CD14-positive monocyte (primary cell): ENCODE measurements at regions not wholly inside any gene's neighbourhood (a gene's known extent, or its start where the extent isn't known, plus 50 kb on each side); places are given as distances from the start of the nearest gene placed in this dataset.

Source experiments
- DNase-seq, 3 donors: peaks; one replicate each; pipeline ENCODE4 v3.0.0-alpha.2; 2011 to 2022
- H2AFZ ChIP-seq: 2 replicates; pipeline ENCODE4 v1.6.0; 2012; ENCODE audit warnings: mild to moderate bottlenecking, low read depth, low read length, inconsistent platforms; ENCODE audit not compliant: insufficient read depth, poor library complexity, severe bottlenecking
- H3K27ac ChIP-seq, 2 donors: 1 replicate in 1 of 2; 2 replicates in 1 of 2; pipeline ENCODE4 v1.5.1; 2012 to 2013; ENCODE audit warnings: low read length in 2 of 2, control low read depth in 1 of 2, inconsistent platforms in 1 of 2, low read depth in 1 of 2, mild to moderate bottlenecking in 1 of 2
- H3K27me3 ChIP-seq, 2 donors: one replicate each; pipeline versions ENCODE4 v1.6.0 to v1.6.1; 2011 to 2013; ENCODE audit warnings: low read length in 2 of 2; ENCODE audit not compliant: control insufficient read depth in 2 of 2, insufficient read depth in 2 of 2
- H3K36me3 ChIP-seq, 2 donors: replicated peaks in 1 of 2; 1 replicate in 1 of 2; 2 replicates in 1 of 2; pipeline versions ENCODE4 v1.5.1 to v1.6.1; 2012 to 2013; ENCODE audit warnings: low read length in 2 of 2, control low read depth in 1 of 2, inconsistent platforms in 1 of 2, mild to moderate bottlenecking in 1 of 2; ENCODE audit not compliant: insufficient read depth in 2 of 2, control insufficient read depth in 1 of 2
- H3K4me1 ChIP-seq, 2 donors: 1 replicate in 1 of 2; 2 replicates in 1 of 2; pipeline versions ENCODE4 v1.5.1 to v1.6.1; 2012 to 2013; ENCODE audit warnings: low read length in 2 of 2, control low read depth in 1 of 2, inconsistent platforms in 1 of 2, mild to moderate bottlenecking in 1 of 2, moderate library complexity in 1 of 2; ENCODE audit not compliant: insufficient read depth in 2 of 2, control insufficient read depth in 1 of 2
- H3K4me2 ChIP-seq: replicated peaks from 2 replicates; pipeline ENCODE3; 2012; ENCODE audit warnings: low read length, moderate library complexity, mild to moderate bottlenecking; ENCODE audit not compliant: poor library complexity, severe bottlenecking; ENCODE audit errors: extremely low read depth
- H3K4me3 ChIP-seq, 3 experiments: fragments of 200-600 bp in 1 of 3; sonication (generic) in 1 of 3; replicated peaks in 1 of 3; 1 replicate in 2 of 3; 2 replicates in 1 of 3; pipeline ENCODE4 v1.5.1; 2011 to 2013; ENCODE audit warnings: low read length in 3 of 3, mild to moderate bottlenecking in 3 of 3, control low read depth in 2 of 3, low read depth in 2 of 3, inconsistent platforms in 1 of 3, moderate library complexity in 1 of 3
- H3K79me2 ChIP-seq: 2 replicates; pipeline ENCODE4 v1.6.0; 2012; ENCODE audit warnings: mild to moderate bottlenecking, control low read depth, inconsistent platforms, low read length, moderate library complexity; ENCODE audit not compliant: insufficient read depth
- H3K9ac ChIP-seq: 2 replicates; pipeline ENCODE4 v1.6.0; 2017; ENCODE audit warnings: low read length, mild to moderate bottlenecking; ENCODE audit not compliant: insufficient read depth, poor library complexity, severe bottlenecking
- H3K9me3 ChIP-seq, 2 donors: replicated peaks in 1 of 2; 1 replicate in 1 of 2; 2 replicates in 1 of 2; pipeline versions ENCODE4 v1.5.1 to v1.6.1; 2012 to 2013; ENCODE audit warnings: low read length in 2 of 2, control low read depth in 1 of 2; ENCODE audit not compliant: control insufficient read depth in 1 of 2, insufficient read depth in 1 of 2
- H4K20me1 ChIP-seq: 2 replicates; pipeline ENCODE4 v1.6.0; 2012; ENCODE audit warnings: mild to moderate bottlenecking, low read length, control low read depth, moderate library complexity; ENCODE audit not compliant: insufficient read depth
- H3K27ac Mint-ChIP-seq, 7 donors: one replicate each; pipeline ENCODE4 v1.8.0; 2020; ENCODE audit warnings: mild to moderate bottlenecking in 7 of 7, mixed read lengths in 7 of 7, moderate library complexity in 6 of 7, inconsistent platforms in 2 of 7
- H3K27me3 Mint-ChIP-seq, 3 donors: one replicate each; pipeline ENCODE4 v1.8.0; 2021 to 2022; ENCODE audit warnings: low read depth in 3 of 3, mild to moderate bottlenecking in 3 of 3, mixed read lengths in 3 of 3, moderate library complexity in 3 of 3, inconsistent platforms in 1 of 3
- H3K36me3 Mint-ChIP-seq, 2 donors: one replicate each; pipeline ENCODE4 v1.8.0; 2020; ENCODE audit warnings: mixed read lengths in 2 of 2, inconsistent platforms in 1 of 2, mild to moderate bottlenecking in 1 of 2
- H3K4me1 Mint-ChIP-seq: one replicate; pipeline ENCODE4 v1.8.0; 2020; ENCODE audit warnings: mild to moderate bottlenecking, mixed read lengths
- H3K4me3 Mint-ChIP-seq, 2 donors: one replicate each; pipeline ENCODE4 v1.8.0; 2020; ENCODE audit warnings: mild to moderate bottlenecking in 2 of 2, mixed read lengths in 2 of 2, moderate library complexity in 1 of 2
- H3K9me3 Mint-ChIP-seq, 7 donors: one replicate each; pipeline ENCODE4 v1.8.0; 2020 to 2022; ENCODE audit warnings: mixed read lengths in 7 of 7, mild to moderate bottlenecking in 6 of 7, moderate library complexity in 6 of 7, inconsistent platforms in 2 of 7
- CTCF ChIP-seq: fragments of 200-600 bp; IDR thresholded peaks from one replicate; pipeline ENCODE4 v1.8.0; 2022; ENCODE audit warnings: antibody characterized with exemption, mild to moderate bottlenecking
- WGBS: methylation state at CpG from one replicate; pipeline ENCODE4 v1.1.5; 2013; ENCODE audit warnings: missing lambda C conversion rate; ENCODE audit not compliant: insufficient coverage; 5-methylcytosine and 5-hydroxymethylcytosine counted together
- intact Hi-C, 2 donors: fragments of 100-400 bp; cut with micrococcal nuclease; formaldehyde crosslinking; loops; one replicate each; pipeline versions ENCODE4 v1.15.0 to v1.15.1; 2023

- Histone ChIP-seq H3K4me2 (no peak overlapping the region), H3K27ac (no peak overlapping the region), H3K9ac (no peak overlapping the region), H3K4me1 (no peaks in the 10 kb centered on the region), H3K4me3 (no peak overlapping the region), H2AFZ (no peak overlapping the region), H3K36me3 (no peaks in the 10 kb centered on the region), H3K79me2 (no peaks in the 10 kb centered on the region), H3K9me3 (peaks cover 9 to 10% of the 10 kb centered on the region in 2 donors), H3K27me3 (no peaks in the 10 kb centered on the region), H4K20me1 (no peaks in the 10 kb centered on the region)
- H3K27me3 Mint-ChIP-seq: peaks cover 0 to 7% (median 1%) of the 10 kb centered on the region in 3 donors
- no peak for TF ChIP-seq CTCF
- peaks cover 6 to 13% (median 9%) of the 10 kb centered on the region in 7 donors for H3K9me3 Mint-ChIP-seq
- no peak for DNase-seq
- no peak overlapping the region for H3K4me3 Mint-ChIP-seq
- WGBS: 100% methylated on average over 1 of the region's 3 CpGs
- no peak overlapping the region for H3K27ac Mint-ChIP-seq
- H3K36me3 Mint-ChIP-seq: no peaks in the 10 kb centered on the region
- intact Hi-C loops: no loop called here
- no peaks in the 10 kb centered on the region for H3K4me1 Mint-ChIP-seq
These were observed 128.2 kb downstream of the MYCN start for GRCh38 chr2:16068552-16068940.

- TF ChIP-seq CTCF: no peak
- H3K4me3 ChIP-seq: no peak overlapping the region
- H3K9ac ChIP-seq: no peak overlapping the region
- Mint-ChIP-seq H3K27me3 (peaks cover 0 to 7% (median 1%) of the 10 kb centered on the region in 3 donors), H3K27ac (no peak overlapping the region), H3K9me3 (peaks cover 8 to 18% (median 14%) of the 10 kb centered on the region in 7 donors), H3K36me3 (no peaks in the 10 kb centered on the region), H3K4me1 (no peaks in the 10 kb centered on the region), H3K4me3 (no peak overlapping the region)
- H3K27me3 ChIP-seq: no peaks in the 10 kb centered on the region
- no peak overlapping the region for H2AFZ ChIP-seq
- H4K20me1 ChIP-seq: no peaks in the 10 kb centered on the region
- no peak overlapping the region for H3K27ac ChIP-seq
- DNase-seq: no peak
- H3K9me3 ChIP-seq: peaks cover 14 to 16% of the 10 kb centered on the region in 2 donors
- H3K79me2 ChIP-seq: no peaks in the 10 kb centered on the region
- no peaks in the 10 kb centered on the region for H3K36me3 ChIP-seq
- H3K4me1 ChIP-seq: no peaks in the 10 kb centered on the region
- intact Hi-C loops: no loop called here
- H3K4me2 ChIP-seq: no peak overlapping the region
- WGBS: 96% methylated on average over 4 of the region's 11 CpGs
These were observed 127.7 kb downstream of the MYCN start for GRCh38 chr2:16067866-16068551.
